ENCODE measurements at regions not wholly inside any gene's neighbourhood (a gene's known extent, or its start where the extent isn't known, plus 50 kb on each side); places are given as distances from the start of the nearest gene placed in this dataset.
A peak's percentile ranks its signal among the peaks of the same experiment; 100 is the strongest.
"Not testable (repeated sequence)": the region's sequence is repeated elsewhere in the genome, so short reads cannot be mapped to it uniquely, and the experiment has no call there.

DNA sequence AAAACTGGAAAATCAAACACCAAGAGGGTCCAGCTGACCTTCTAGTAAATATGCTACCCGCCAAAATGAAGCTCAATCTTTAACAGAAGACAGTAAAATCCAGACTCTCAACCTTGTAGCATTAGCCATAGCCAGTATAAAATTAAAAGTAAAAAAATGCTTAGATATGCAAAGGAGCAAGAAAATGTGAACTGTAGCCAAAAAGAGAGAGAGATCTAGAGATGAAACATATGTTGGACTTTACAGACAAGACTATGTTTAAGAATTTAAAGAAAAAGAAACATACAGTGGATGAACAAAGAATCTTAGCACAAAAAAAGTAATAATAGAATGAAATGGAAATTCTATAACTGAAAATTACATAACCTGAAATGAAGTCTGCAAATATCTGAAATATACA lies 344.5 kb downstream of the LRATD1 start:
- no peak for DNase-seq (ENCODE audit: low read depth in 2 of 2)

DNA sequence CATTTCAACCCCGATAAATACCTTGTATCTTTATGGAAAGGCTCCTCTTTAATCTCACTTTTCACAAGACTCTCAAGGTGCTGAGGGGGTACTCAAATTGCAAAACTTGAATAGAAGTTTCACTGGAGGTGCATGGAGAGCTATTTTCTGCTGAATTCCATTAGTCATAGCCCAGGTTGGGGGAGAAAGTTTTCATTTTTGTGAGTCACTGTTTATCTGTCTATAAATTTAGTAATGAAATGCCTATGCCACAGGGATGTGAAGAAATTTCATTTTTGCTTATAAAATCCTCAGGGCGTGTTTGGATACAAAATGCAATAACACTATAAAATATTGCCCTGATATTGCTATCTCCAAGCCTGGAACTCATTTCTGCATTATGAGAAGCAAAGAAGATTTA lies 346.3 kb downstream of the LRATD1 start:
- peak in 1 of 2 experiments; percentile 5 for DNase-seq (ENCODE audit: low read depth in 2 of 2)

GRCh38 chr2:14982790-14983189 lies 350.3 kb downstream of the LRATD1 start:
- no peak for DNase-seq (ENCODE audit: low read depth in 2 of 2)

GRCh38 chr2:14988600-14988999 lies 356.1 kb downstream of the LRATD1 start:
- DNase-seq (ENCODE audit: low read depth in 2 of 2): no peak

- DNase-seq (ENCODE audit: low read depth in 2 of 2): no peak
These were observed 359.2 kb downstream of the LRATD1 start for GRCh38 chr2:14991723-14992122.

DNA sequence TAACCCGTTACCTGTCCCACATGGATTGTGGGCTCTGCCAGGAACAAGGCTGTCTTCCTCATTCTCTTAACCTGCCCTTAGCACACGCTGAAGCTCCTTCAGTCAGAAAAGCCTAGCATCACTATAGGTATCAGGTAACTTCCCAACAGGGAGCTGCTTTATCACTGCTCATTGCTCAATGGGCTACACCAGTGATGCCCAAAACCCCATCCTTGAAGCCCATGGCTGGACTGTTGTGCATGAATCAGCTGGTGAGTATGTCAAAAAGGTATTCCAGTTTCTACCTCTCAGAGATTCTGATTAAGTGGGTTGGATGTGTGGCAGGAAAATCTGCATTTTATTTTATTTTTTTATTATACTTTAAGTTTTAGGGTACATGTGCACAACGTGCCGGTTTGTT lies 362.2 kb downstream of the LRATD1 start:
- no peak for DNase-seq (ENCODE audit: low read depth in 2 of 2)

GRCh38 chr2:14996351-14997014 lies 364.0 kb downstream of the LRATD1 start:
- no peak for DNase-seq (ENCODE audit: low read depth in 2 of 2)

DNA sequence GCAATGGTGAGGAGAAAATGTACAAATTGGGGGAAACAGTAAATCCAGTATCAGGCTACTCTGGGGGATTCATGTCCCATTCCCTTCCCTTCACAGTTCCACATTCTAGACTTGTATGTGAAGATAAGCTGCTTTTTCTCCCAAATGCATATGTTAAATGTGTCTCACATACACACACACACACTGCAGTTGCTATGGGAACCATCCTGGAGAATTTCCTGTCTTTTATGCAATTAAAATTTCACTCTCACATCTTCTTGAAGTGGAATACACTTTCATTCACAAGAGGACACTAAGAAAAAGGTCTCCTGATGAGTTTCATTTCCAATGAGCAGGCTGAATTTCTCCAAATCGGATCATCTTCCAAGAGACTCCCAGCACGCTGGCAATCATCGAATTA lies 366.0 kb downstream of the LRATD1 start:
- no peak for DNase-seq (ENCODE audit: low read depth in 2 of 2)

GRCh38 chr2:14999114-14999661 lies 366.7 kb downstream of the LRATD1 start:
- no peak for DNase-seq (ENCODE audit: low read depth in 2 of 2)

DNA sequence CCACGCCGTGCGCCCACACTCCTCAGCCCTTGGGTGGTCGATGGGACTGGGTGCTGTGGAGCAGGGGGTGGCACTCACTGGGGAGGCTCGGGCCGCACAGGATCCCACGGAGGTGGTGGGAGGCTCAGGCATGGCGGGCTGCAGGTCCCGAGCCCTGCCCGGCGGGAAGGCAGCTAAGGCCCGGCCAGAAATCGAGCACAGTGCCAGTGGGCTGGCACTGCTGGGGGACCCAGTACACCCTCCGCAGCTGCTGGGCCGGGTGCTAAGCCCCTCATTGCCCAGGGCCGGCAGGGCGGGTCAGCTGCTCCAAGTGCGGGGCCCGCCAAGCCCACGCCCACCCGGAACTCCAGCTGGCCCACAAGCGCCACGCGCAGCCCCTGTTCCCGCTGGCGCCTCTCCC lies 370.0 kb downstream of the LRATD1 start:
- DNase-seq (ENCODE audit: low read depth in 2 of 2): not testable (repeated sequence)

- no peak for DNase-seq (ENCODE audit: low read depth in 2 of 2)
These were observed 374.1 kb downstream of the LRATD1 start for GRCh38 chr2:15006667-15007066.

GRCh38 chr2:15009681-15010080 lies 377.2 kb downstream of the LRATD1 start:
- DNase-seq (ENCODE audit: low read depth in 2 of 2): peak; percentile 12 to 19

DNA sequence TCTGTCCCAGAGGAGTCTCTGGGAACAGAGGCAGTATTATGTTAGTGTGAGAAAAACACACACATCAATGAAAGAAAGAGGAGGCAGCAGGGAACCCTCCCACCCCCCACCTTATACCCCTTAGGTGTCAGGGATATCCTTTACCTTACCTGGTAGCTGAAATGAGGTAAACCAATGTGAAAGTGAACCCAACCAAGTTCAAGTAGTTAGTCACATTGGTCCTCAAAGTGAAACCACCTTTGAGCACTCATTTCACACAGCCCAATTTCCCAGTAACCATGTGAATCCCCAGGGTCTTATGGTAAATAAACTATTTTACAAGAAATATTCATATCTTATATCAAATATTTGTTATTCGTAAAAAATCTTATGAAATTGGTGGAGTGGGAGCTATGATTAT lies 377.8 kb downstream of the LRATD1 start:
- no peak for DNase-seq (ENCODE audit: low read depth in 2 of 2)

DNA sequence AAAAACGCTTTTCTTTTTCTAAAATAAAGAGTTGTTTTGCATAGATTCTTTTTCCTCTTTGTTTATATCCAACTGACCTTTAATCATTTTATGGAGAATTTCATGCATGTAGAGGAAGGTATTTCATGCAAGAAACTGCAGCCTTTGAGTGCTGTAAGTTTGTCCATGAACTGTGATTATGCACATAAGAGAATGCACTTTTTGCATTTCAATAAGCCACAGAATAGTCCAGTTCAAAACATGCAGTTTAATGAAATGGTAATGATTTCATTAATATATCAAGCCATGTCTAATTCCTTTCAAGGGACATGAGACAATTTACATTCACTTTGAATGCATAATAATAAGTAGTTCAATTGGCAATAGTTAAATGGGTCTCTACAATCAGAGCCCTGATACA lies 386.3 kb downstream of the LRATD1 start:
- no peak for DNase-seq (ENCODE audit: low read depth in 2 of 2)

DNA sequence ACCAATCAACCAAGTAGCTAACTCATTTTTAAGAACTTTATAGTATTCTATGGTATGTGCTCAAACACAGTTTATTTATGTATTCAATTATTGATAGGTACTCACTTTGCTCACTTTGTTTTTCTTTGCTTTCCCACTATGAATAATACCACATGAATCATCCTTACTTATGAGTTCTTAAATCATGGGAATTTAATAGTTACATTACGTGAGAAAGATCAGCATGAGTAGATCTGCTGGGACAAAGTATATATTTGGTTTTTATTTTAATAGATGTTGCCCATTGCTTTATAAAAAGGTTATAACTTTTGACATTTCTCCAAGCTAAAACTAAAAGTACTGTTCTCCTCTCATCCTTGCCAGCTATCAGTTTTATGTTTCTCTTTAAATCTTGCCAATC lies 390.7 kb downstream of the LRATD1 start:
- peak; percentile 31 to 36 for DNase-seq (ENCODE audit: low read depth in 2 of 2)

DNA sequence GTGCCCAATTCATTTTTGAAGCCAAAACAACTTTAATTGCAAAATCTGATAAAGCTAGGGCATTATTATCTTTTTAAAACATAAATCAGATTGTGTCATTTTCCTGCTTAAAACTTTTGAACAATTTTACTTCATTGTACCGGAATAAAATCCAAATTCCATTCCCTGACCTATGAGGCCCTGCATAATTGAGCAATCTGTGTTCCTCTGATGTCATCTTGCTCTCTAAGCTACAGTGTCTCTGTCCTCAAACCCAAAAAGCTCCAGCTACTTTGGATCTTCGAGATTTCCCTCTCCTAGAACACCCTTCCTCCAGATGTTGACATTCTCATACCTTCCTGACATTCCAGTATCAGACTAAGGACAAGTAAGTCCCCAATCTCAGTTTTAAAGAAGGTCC lies 395.9 kb downstream of the LRATD1 start:
- DNase-seq (ENCODE audit: low read depth in 2 of 2): no peak

DNA sequence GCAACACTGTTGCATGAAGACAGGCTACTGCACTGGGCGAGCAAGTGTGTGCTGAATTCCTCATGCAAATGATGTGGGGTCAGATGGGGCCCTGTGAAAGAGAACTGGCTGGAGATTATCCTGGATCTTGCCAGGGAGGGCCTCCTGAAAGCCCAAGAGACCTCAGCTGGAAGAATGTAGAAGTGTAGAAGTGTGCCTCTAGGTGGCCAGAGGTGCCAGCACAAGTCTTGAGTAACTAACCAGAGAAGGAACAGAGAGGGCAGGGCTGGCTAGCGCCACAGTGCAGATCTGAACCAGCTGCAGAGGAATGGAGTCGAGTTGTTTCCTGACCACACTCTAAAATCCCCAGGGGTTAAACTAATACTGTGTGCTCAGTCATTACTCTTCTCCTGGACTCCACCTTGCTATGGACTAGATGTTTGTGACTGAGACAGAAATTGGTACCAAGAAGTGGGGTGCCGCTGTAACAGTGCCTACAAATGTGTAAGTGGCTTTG lies 399.3 kb downstream of the LRATD1 start:
- no peak for DNase-seq (ENCODE audit: low read depth in 2 of 2)

DNA sequence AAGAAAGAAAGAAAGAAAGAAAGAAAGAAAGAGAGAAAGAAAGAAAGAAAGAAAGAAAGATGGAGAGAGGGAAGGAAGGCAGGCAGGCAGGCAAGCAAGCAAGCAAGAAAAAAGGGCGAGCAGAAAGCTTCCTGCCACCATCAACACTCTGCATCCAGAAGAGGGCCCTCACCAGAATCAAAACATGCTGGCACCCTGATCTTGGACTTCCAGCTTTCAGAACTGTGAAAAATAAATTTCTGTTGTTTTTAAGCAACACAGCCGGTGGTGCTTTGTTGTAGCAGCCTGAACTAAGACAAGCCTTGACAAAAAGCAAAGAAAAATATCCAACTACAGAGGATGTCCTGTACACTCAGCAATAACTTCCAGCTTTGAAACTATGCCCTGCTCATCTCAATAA lies 401.7 kb downstream of the LRATD1 start:
- no peak for DNase-seq (ENCODE audit: low read depth in 2 of 2)

DNA sequence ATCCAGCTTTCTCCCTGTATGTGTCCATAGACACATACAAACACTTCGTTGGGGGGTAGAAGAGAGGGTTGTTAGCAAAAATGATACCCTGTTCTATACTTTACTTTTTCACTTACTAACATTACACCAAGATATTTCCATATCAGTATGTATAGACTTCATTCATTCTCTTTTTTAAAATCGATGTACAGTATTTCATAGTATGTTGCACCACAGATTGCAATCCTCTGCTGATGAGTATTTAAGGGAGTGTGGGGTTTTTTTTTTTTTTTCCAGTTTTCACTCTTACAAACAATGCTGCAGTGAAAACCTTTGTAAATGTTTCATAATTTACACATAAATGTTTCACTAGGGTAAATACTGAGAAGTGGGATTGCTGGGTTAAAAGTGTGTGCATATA lies 402.3 kb downstream of the LRATD1 start:
- no peak for DNase-seq (ENCODE audit: low read depth in 2 of 2)

GRCh38 chr2:15038366-15039364 lies 406.1 kb downstream of the LRATD1 start:
- DNase-seq (ENCODE audit: low read depth in 2 of 2): no peak

GRCh38 chr2:15040429-15041084 lies 408.0 kb downstream of the LRATD1 start:
- no peak for DNase-seq (ENCODE audit: low read depth in 2 of 2)

- no peak for DNase-seq (ENCODE audit: low read depth in 2 of 2)
These were observed 408.9 kb downstream of the LRATD1 start for GRCh38 chr2:15041429-15041837.
